ENCODE measurements at regions not wholly inside any gene's neighbourhood (a gene's known extent, or its start where the extent isn't known, plus 50 kb on each side); places are given as distances from the start of the nearest gene placed in this dataset.

- H3K36me3 ChIP-seq (ENCODE audit: control insufficient read depth in 2 of 4, insufficient read depth in 4 of 4, low read length in 3 of 4): no peaks in the 10 kb centered on the region
- ChIA-PET CTCF (ENCODE audit: partially characterized antibody) (interaction anchor here (0.7 to 1.3 kb wide), 2 partner anchors 11 to 46 kb away, joined by 3 read pairs; no protein-coding TSS in a partner anchor), POLR2A (ENCODE audit: partially characterized antibody) (no interaction called here)
- no peak overlapping the region for H3K9ac ChIP-seq (replicated peaks in 1 of 4; ENCODE audit: extremely low read depth in 1 of 4, low read depth in 3 of 4, low read length in 3 of 4)
- H2BK12ac ChIP-seq (ENCODE audit: low read depth, low read length): no peak overlapping the region
- no peak overlapping the region for H2BK15ac ChIP-seq (ENCODE audit: low read length)
- H4K20me1 ChIP-seq (replicated peaks in 1 of 2; ENCODE audit: control insufficient read depth in 1 of 2, insufficient read depth in 2 of 2, low read length in 2 of 2): no peaks in the 10 kb centered on the region
- H4K8ac ChIP-seq (ENCODE audit: extremely low read depth, insufficient read depth, low read length): no peak overlapping the region
- H3K9me3 ChIP-seq (ENCODE audit: insufficient read depth in 2 of 2, low read depth in 1 of 2, low read length in 1 of 2): no peaks in the 10 kb centered on the region
- no peaks in the 10 kb centered on the region for H3K27me3 ChIP-seq (replicated peaks in 1 of 4; ENCODE audit: control insufficient read depth in 3 of 4, extremely low read depth in 1 of 4, insufficient read depth in 3 of 4, low read length in 3 of 4)
- no peak overlapping the region for H2AK5ac ChIP-seq (ENCODE audit: low read depth, low read length)
- 93% methylated on average over 4 of the region's 4 CpGs; no CpG with 5 or more reads in 1 of the 2 experiments for WGBS, 2 experiments (ENCODE audit: extremely low coverage in 1 of 2, insufficient coverage in 1 of 2, insufficient read length in 1 of 2, insufficient replicate concordance in 2 of 2, low coverage in 1 of 2, low lambda C conversion rate in 2 of 2, missing lambda C conversion rate in 1 of 2)
- no peak overlapping the region for H3K23ac ChIP-seq (ENCODE audit: insufficient read length)
- no peak overlapping the region for H4K91ac ChIP-seq (replicated peaks; ENCODE audit: insufficient read length, low read length)
- no peak overlapping the region for H3K27ac ChIP-seq (ENCODE audit: low read depth, low read length)
- no peak overlapping the region for H2BK120ac ChIP-seq (replicated peaks; ENCODE audit: low read depth, low read length)
- H3K14ac ChIP-seq (ENCODE audit: insufficient read length): no peak overlapping the region
- no peak overlapping the region for H3K4ac ChIP-seq (replicated peaks; ENCODE audit: insufficient read length, low read depth, low read length)
- H2AFZ ChIP-seq (ENCODE audit: low read length): no peak overlapping the region
- H3K56ac ChIP-seq (replicated peaks; ENCODE audit: insufficient read length, low read depth, low read length): no peak overlapping the region
- no peak overlapping the region for H3K4me2 ChIP-seq (ENCODE audit: insufficient read depth in 1 of 2, low read depth in 2 of 2, low read length in 2 of 2)
- H3K18ac ChIP-seq (ENCODE audit: extremely low read depth, low read length): no peak overlapping the region
- H3K79me1 ChIP-seq (ENCODE audit: low read depth, low read length): no peaks in the 10 kb centered on the region
- H4K5ac ChIP-seq (ENCODE audit: insufficient read length, low read depth, low read length): no peak overlapping the region
- no peak overlapping the region for H2BK20ac ChIP-seq (ENCODE audit: low read length)
- no peak overlapping the region for H3K4me3 ChIP-seq (ENCODE audit: extremely low read depth in 1 of 4, insufficient read depth in 2 of 4, low read depth in 3 of 4, low read length in 4 of 4)
- H3K23me2 ChIP-seq (ENCODE audit: low read depth, low read length): no peaks in the 10 kb centered on the region
- H3K4me1 ChIP-seq (replicated peaks in 1 of 4; ENCODE audit: control insufficient read depth in 3 of 4, insufficient read depth in 4 of 4, low read length in 3 of 4): no peaks in the 10 kb centered on the region
- FAIRE-seq (no peak), DNase-seq (ENCODE audit: low read depth in 1 of 2, low spot score in 2 of 2) (no peak)
- H3K79me2 ChIP-seq (ENCODE audit: control insufficient read depth in 1 of 2, insufficient read depth in 2 of 2, low read length in 2 of 2): no peaks in the 10 kb centered on the region
- H2BK5ac ChIP-seq (ENCODE audit: low read depth, low read length): no peak overlapping the region
- TF ChIP-seq GABPA (IDR thresholded peaks at IDR 0.05; ENCODE audit: borderline replicate concordance, insufficient read depth, low read length): no peak
These were observed 166.9 kb downstream of the CDCA7 start for GRCh38 chr2:173521450-173522192.
